ENCODE measurements at regions not wholly inside any gene's neighbourhood (a gene's known extent, or its start where the extent isn't known, plus 50 kb on each side); places are given as distances from the start of the nearest gene placed in this dataset.
"Not testable (repeated sequence)": the region's sequence is repeated elsewhere in the genome, so short reads cannot be mapped to it uniquely, and the experiment has no call there.

DNA sequence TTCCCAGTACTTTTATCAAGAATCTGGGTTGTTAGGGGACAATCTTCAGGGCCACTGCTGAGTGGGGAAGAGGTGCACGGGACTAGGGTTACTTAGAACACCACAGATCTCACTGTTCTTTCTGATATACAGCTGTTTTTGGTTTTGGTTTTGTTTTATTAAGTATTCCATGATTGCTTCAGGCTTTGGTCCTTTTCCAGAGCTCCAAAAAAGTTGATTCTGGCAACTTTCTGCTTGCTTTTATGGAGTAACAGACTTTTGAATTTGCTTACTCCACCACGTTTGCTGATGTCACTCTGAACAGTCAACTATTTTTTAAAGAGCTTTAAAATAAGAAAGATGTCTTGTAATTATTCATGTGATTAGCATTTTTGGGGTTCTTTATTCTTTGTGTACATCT lies 368.1 kb upstream of the FOXG1 start:
- H3K36me3 ChIP-seq, result no peaks in the 10 kb centered on the region

DNA sequence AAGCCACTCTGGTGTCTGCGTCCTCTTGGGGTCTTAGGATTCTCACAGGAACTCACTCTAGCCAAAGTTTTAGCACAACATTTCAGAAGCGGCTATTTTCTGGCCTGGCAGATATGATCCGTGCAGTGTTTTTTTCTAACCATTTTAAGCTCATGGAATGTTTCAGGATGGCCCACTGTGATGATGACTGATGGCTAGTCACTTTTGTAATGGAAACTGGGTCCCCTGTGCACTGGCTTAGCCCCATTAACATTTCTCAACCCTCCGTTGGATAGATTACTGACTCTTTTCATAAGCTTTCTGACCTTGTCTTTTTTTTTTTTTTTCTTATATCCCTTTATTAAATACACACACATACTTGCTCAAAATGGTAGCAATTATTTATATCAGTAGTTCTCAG lies 364.9 kb upstream of the FOXG1 start:
- H3K27ac ChIP-seq; DNase-seq; H3K36me3 ChIP-seq; intact Hi-C loops (cut with DNase I); H3K4me1 ChIP-seq; ATAC-seq; H3K27me3 ChIP-seq; H3K4me3 ChIP-seq: not testable (repeated sequence)
- H3K9me3 ChIP-seq, result peaks cover 0 to 19% (median 0%) of the 10 kb centered on the region in 11 donors
- WGBS, 2 donors, result 83% methylated on average over 1 of the region's 4 CpGs; no CpG with 5 or more reads in 1 of the 2 donors

More for the DNA sequence above, 368.1 kb upstream of the FOXG1 start:
- Histone ChIP-seq H3K27ac (no peak overlapping the region), H3K9me3 (peaks cover 0 to 25% (median 0%) of the 10 kb centered on the region in 11 donors), H3K4me1 (no peaks in the 10 kb centered on the region), H3K27me3 (no peaks in the 10 kb centered on the region), H3K4me3 (no peak overlapping the region)
- TF ChIP-seq, protein P1, sequence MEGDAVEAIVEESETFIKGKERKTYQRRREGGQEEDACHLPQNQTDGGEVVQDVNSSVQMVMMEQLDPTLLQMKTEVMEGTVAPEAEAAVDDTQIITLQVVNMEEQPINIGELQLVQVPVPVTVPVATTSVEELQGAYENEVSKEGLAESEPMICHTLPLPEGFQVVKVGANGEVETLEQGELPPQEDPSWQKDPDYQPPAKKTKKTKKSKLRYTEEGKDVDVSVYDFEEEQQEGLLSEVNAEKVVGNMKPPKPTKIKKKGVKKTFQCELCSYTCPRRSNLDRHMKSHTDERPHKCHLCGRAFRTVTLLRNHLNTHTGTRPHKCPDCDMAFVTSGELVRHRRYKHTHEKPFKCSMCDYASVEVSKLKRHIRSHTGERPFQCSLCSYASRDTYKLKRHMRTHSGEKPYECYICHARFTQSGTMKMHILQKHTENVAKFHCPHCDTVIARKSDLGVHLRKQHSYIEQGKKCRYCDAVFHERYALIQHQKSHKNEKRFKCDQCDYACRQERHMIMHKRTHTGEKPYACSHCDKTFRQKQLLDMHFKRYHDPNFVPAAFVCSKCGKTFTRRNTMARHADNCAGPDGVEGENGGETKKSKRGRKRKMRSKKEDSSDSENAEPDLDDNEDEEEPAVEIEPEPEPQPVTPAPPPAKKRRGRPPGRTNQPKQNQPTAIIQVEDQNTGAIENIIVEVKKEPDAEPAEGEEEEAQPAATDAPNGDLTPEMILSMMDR (IDR thresholded peaks at IDR 0.05), result no peak
- 58 to 59% methylated on average over 2 of the region's 2 CpGs for WGBS, 2 donors
- no peak for DNase-seq
- intact Hi-C loops (cut with DNase I), result no loop called here
- ATAC-seq, result no peak

DNA sequence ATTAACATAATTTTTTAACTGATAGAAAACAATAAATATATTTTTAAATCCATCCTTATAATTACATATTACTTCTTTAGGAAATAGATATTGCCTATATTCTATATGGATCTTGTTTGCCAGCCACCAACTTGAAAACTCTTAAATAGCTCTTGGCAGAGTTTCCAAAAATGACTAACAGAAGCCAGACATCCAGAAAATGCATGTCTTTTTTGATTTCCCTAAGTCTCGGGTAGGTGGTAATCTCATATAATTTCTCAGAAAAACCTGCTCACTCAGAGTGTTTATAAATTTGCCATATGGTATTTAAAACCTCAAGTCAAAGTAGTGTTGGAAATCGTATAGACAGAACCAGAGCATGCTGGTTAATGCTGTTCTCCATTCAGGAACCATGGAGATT lies 360.4 kb upstream of the FOXG1 start:
- H3K27ac ChIP-seq, result no peak overlapping the region
- TF ChIP-seq, protein P1 (IDR thresholded peaks at IDR 0.05), result no peak
- ATAC-seq (no peak), DNase-seq (no peak)
- no peaks in the 10 kb centered on the region for H3K4me1 ChIP-seq
- intact Hi-C loops (cut with DNase I), result no loop called here
- no peaks in the 10 kb centered on the region for H3K27me3 ChIP-seq
- no peak overlapping the region for H3K4me3 ChIP-seq
- H3K36me3 ChIP-seq, result no peaks in the 10 kb centered on the region
- peaks cover 0 to 5% (median 0%) of the 10 kb centered on the region in 11 donors for H3K9me3 ChIP-seq
- WGBS, 2 donors, result 31 to 46% methylated on average over 2 of the region's 2 CpGs

DNA sequence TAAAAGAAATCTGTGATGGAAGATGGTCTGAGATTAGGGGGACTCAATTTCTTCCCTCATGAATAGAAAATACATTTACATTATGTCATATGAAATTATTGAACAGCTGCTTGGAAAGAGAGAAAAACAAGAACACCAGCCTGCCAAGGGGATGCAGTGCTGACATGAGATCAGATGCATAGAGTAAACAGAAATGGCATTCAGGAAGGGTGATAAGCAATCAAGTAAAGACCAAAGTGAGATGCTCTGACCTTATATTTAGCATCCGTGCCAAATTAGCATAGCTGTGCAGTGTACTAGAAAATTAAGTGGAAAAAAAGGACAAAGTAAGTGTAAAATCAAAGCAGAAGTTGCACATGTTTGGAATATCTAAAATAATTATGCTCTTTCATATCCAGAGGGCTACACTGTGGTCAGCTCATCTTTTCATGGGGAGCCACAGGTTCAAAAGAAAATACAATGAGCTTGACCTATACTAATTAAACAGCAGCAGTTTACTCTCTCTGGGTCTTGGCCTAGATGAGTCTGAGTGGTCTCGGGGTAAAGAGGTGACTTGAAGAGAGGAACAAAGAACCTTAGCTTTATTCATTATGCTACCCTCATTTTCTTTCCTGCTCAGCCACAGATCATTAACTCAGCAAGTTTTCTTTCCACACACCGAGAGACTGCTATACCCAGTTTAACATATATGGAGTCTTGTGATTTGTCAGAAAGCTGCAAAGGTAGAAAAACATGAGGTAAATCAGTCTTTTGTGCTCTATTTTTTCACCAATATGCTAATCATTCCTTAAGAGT lies 359.4 kb upstream of the FOXG1 start:
- H3K27me3 ChIP-seq, result no peaks in the 10 kb centered on the region
- TF ChIP-seq, protein P1 (IDR thresholded peaks at IDR 0.05), result no peak
- intact Hi-C loops (cut with DNase I), result no loop called here
- no peak overlapping the region for H3K27ac ChIP-seq
- no peaks in the 10 kb centered on the region for H3K36me3 ChIP-seq
- H3K4me1 ChIP-seq, result no peaks in the 10 kb centered on the region
- H3K9me3 ChIP-seq, result peaks cover 0 to 9% (median 0%) of the 10 kb centered on the region in 11 donors
- 70 to 78% methylated on average over 3 of the region's 3 CpGs for WGBS, 2 donors
- no peak for DNase-seq
- ATAC-seq, result no peak
- H3K4me3 ChIP-seq, result no peak overlapping the region

DNA sequence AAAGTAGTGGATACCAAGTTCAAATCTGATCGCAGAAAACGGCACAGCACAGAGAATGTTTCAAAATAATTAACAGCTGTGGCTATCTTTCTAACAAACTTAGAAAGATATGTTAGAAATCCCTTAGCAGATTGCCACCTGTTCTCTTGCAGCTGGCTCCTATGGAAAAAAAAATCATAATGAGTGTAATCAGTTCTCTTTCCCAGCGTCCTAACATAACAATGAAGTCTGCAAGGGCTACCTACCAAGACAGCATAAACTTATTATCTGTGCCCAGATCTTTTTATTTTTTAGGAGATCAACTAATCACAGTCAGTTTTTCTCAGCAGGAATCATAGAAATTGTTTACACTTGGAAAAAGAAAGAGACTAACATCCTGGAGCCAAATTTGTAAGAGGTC lies 358.6 kb upstream of the FOXG1 start:
- Histone ChIP-seq H3K4me1 (no peaks in the 10 kb centered on the region), H3K27me3 (no peaks in the 10 kb centered on the region), H3K4me3 (no peak overlapping the region), H3K9me3 (peaks cover 0 to 14% (median 0%) of the 10 kb centered on the region in 11 donors), H3K27ac (no peak overlapping the region), H3K36me3 (no peaks in the 10 kb centered on the region)
- DNase-seq (no peak), ATAC-seq (no peak)
- WGBS, 2 donors, result 70 to 79% methylated on average over 3 of the region's 3 CpGs
- TF ChIP-seq, protein P1 (IDR thresholded peaks at IDR 0.05), result no peak
- intact Hi-C loops (cut with DNase I), result no loop called here

Data from heart right ventricle (tissue), 16 donors.